GM12892 (cell line): ENCODE measurements at regions not wholly inside any gene's neighbourhood (a gene's known extent, or its start where the extent isn't known, plus 50 kb on each side); places are given as distances from the start of the nearest gene placed in this dataset.

Source experiments
- POLR2A ChIP-seq: IDR thresholded peaks from 2 replicates; pipeline ENCODE4 v1.6.1; 2011; ENCODE audit warnings: low read depth, low read length, control low read depth
- POLR2AphosphoS5 ChIP-seq: IDR thresholded peaks from 2 replicates; pipeline ENCODE4 v1.6.1; 2011; ENCODE audit warnings: low read depth, low read length, control low read depth
- TAF1 ChIP-seq: IDR thresholded peaks from 2 replicates; pipeline ENCODE4 v1.6.1; 2011; ENCODE audit warnings: low read depth, mild to moderate bottlenecking, control low read depth, low read length, borderline replicate concordance

DNA sequence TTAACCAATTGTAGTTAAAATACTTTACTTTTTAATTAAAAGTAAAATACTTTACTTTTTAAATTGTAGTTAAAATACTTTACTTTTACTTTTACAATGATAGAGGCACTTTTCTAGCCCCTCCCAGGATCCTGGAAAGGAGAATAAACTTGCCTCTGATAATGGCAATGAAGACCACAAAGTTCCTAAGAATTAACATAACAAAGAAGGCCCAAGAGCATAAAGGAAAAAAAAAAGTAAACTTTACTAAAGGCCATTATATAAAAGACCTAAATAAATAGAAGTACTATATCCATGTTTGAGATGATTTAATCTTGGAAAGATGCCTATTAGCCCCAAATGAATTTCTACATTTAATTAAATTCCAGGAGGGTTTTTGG is 129.1 kb upstream of the THY1 start:
- TF ChIP-seq POLR2A (no peak), POLR2AphosphoS5 (no peak), TAF1 (no peak)
